Activated CD8-positive, alpha-beta T cell treated with anti-CD3 and anti-CD28 coated beads for 36 hours (primary cell): ENCODE measurements at regions not wholly inside any gene's neighbourhood (a gene's known extent, or its start where the extent isn't known, plus 50 kb on each side); places are given as distances from the start of the nearest gene placed in this dataset.
A peak's percentile ranks its signal among the peaks of the same experiment; 100 is the strongest.

Experiments used
- ATAC-seq: fragments of 200-7000 bp; cut with Tn5 transposase; one replicate; pipeline ENCODE4 v1.10.0; 2021; ENCODE audit warnings: mild to moderate bottlenecking, moderate library complexity
- CTCF ChIA-PET: fragments of 350-600 bp; sonication (Branson Sonifier 250); formaldehyde crosslinking; loops from one replicate; lab custom pipeline; 2021; ENCODE audit warnings: antibody characterized with exemption; lab: Charles Lee
- POLR2A ChIA-PET: fragments of 350-600 bp; sonication (Branson Sonifier 250); formaldehyde crosslinking; loops from one replicate; lab custom pipeline; 2021; ENCODE audit warnings: antibody characterized with exemption; lab: Charles Lee
- DNase-seq: peaks from one replicate; pipeline ENCODE4 v3.0.0-alpha.2; 2020
- H3K27ac Mint-ChIP-seq: one replicate; pipeline ENCODE4 v1.8.0; 2021; ENCODE audit warnings: mild to moderate bottlenecking, mixed read lengths
- H3K27me3 Mint-ChIP-seq: one replicate; pipeline ENCODE4 v1.8.0; 2021; ENCODE audit warnings: mixed read lengths
- H3K36me3 Mint-ChIP-seq: one replicate; pipeline ENCODE4 v1.8.0; 2021; ENCODE audit warnings: low read depth, mixed read lengths
- H3K4me1 Mint-ChIP-seq: one replicate; pipeline ENCODE4 v1.8.0; 2021; ENCODE audit warnings: low read depth, mixed read lengths
- H3K4me3 Mint-ChIP-seq: one replicate; pipeline ENCODE4 v1.8.0; 2021; ENCODE audit warnings: mild to moderate bottlenecking, moderate library complexity, mixed read lengths
- H3K9me3 Mint-ChIP-seq: one replicate; pipeline ENCODE4 v1.8.0; 2021; ENCODE audit warnings: mixed read lengths
- CTCF ChIP-seq: fragments of 200-600 bp; IDR thresholded peaks from one replicate; pipeline ENCODE4 v1.8.0; 2022; ENCODE audit warnings: antibody characterized with exemption, mild to moderate bottlenecking
- intact Hi-C: fragments of 100-400 bp; cut with micrococcal nuclease; formaldehyde crosslinking; loops from one replicate; pipeline ENCODE4 v1.10.0; 2022

GRCh38 chr21:24055696-24056095 lies 1551.6 kb downstream of the MRPL39 start:
- DNase-seq, result no peak
- TF ChIP-seq CTCF, result no peak
- Mint-ChIP-seq H3K4me1 (no peaks in the 10 kb centered on the region), H3K36me3 (no peaks in the 10 kb centered on the region), H3K27me3 (no peaks in the 10 kb centered on the region), H3K9me3 (peaks cover 3% of the 10 kb centered on the region), H3K4me3 (no peak overlapping the region), H3K27ac (no peak overlapping the region)
- CTCF ChIA-PET, result no interaction called here
- POLR2A ChIA-PET, result no interaction called here
- no peak for ATAC-seq
- intact Hi-C loops, result no loop called here

GRCh38 chr21:24050231-24050630 lies 1557.0 kb downstream of the MRPL39 start:
- intact Hi-C loops, result no loop called here
- POLR2A ChIA-PET, result no interaction called here
- H3K4me3 Mint-ChIP-seq, result no peak overlapping the region
- DNase-seq (no peak), ATAC-seq (no peak)
- TF ChIP-seq CTCF, result no peak
- H3K27ac Mint-ChIP-seq, result no peak overlapping the region
- peaks cover 12% of the 10 kb centered on the region for H3K4me1 Mint-ChIP-seq
- no peaks in the 10 kb centered on the region for H3K36me3 Mint-ChIP-seq
- peaks cover 3% of the 10 kb centered on the region for H3K9me3 Mint-ChIP-seq
- CTCF ChIA-PET, result no interaction called here
- no peaks in the 10 kb centered on the region for H3K27me3 Mint-ChIP-seq

- Mint-ChIP-seq H3K27me3 (no peaks in the 10 kb centered on the region), H3K36me3 (no peaks in the 10 kb centered on the region), H3K9me3 (peaks cover under 1% of the 10 kb centered on the region), H3K4me1 (peaks cover 12% of the 10 kb centered on the region), H3K27ac (peak overlapping the region; percentile 46), H3K4me3 (no peak overlapping the region)
- no peak for DNase-seq
- no peak for TF ChIP-seq CTCF
- ChIA-PET CTCF (no interaction called here), POLR2A (no interaction called here)
- no peak for ATAC-seq
- intact Hi-C loops, result no loop called here
Observed at GRCh38 chr21:24046829-24047443, 1560.3 kb downstream of the MRPL39 start.

- DNase-seq (peak; percentile 61), ATAC-seq (no peak)
- intact Hi-C loops, result no loop called here
- POLR2A ChIA-PET, result no interaction called here
- CTCF ChIA-PET, result interaction anchor here (0.6 to 1.3 kb wide), 3 partner anchors 23 to 1009 kb away, joined by 3 to 4 read pairs (median 3); no protein-coding TSS in a partner anchor
- H3K9me3 Mint-ChIP-seq, result no peaks in the 10 kb centered on the region
- H3K36me3 Mint-ChIP-seq, result no peaks in the 10 kb centered on the region
- peaks cover 12% of the 10 kb centered on the region for H3K4me1 Mint-ChIP-seq
- TF ChIP-seq CTCF, result peak; percentile 46
- H3K27ac Mint-ChIP-seq, result no peak overlapping the region
- H3K27me3 Mint-ChIP-seq, result no peaks in the 10 kb centered on the region
- H3K4me3 Mint-ChIP-seq, result no peak overlapping the region
Observed at GRCh38 chr21:24045775-24046215, 1561.5 kb downstream of the MRPL39 start.

GRCh38 chr21:24045373-24045772 lies 1561.9 kb downstream of the MRPL39 start:
- TF ChIP-seq CTCF, result no peak
- Mint-ChIP-seq H3K36me3 (no peaks in the 10 kb centered on the region), H3K27me3 (no peaks in the 10 kb centered on the region), H3K9me3 (no peaks in the 10 kb centered on the region), H3K4me1 (peaks cover 12% of the 10 kb centered on the region), H3K4me3 (no peak overlapping the region), H3K27ac (no peak overlapping the region)
- DNase-seq, result no peak
- POLR2A ChIA-PET, result no interaction called here
- intact Hi-C loops, result no loop called here
- CTCF ChIA-PET, result interaction anchor here (0.6 to 1.3 kb wide), 3 partner anchors 24 to 1009 kb away, joined by 3 to 4 read pairs (median 3); no protein-coding TSS in a partner anchor
- no peak for ATAC-seq
